Hepatocyte (in vitro differentiated cells): ENCODE measurements at regions not wholly inside any gene's neighbourhood (a gene's known extent, or its start where the extent isn't known, plus 50 kb on each side); places are given as distances from the start of the nearest gene placed in this dataset.
A peak's percentile ranks its signal among the peaks of the same experiment; 100 is the strongest.

Experiments
- EZH2 ChIP-seq: fragments of 200-600 bp; sonication (generic); IDR thresholded peaks from 2 replicates; pipeline ENCODE4 v1.6.1; 2016; ENCODE audit warnings: antibody characterized with exemption, mild to moderate bottlenecking, borderline replicate concordance
- TF ChIP-seq, protein P1 (sequence below): fragments of 200-600 bp; sonication (generic); IDR thresholded peaks from 2 replicates; pipeline ENCODE4 v1.5.1; 2016; ENCODE audit warnings: antibody characterized with exemption, mild to moderate bottlenecking; ENCODE audit not compliant: poor library complexity

DNA sequence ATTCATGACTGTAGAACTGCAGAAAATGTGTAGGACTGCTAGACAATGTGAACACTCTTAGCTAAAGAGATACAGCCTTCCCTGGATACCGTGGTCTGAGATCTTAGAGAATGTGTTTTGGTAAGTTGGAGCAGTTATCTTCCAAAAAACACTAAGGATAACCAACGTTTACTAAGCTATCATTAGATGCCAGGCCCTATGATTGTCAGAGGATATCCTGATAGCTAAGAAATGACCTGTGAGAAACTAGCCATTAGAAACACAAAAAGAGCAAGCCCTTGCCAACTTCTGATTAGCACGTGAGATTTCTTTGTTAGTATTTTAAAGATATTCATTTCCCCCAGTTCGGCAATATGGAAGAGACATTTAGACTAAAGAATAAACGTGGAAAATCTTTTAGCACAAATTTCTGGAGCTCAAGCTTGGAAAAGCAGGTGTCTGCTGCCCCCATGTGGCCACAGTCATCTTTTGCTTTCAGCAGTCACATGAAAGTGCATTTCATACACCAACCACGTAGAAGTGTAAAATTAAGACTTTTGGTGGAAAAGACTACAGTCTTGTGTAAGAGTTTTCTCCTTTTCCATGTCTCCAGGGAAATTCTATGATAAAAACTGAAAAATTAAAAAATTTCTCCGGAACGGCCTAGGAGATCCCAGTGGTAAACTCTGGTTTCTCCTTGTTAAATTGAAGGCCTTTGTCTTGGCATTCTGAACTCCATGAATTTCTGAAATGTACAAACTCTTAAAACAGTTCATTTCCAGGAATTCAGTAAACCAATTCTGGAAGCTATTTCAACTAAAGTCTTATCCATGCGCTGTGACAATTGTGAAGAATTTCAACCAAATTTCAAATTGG, 136.4 kb downstream of the ZNF674 start:
- TF ChIP-seq, protein P1, sequence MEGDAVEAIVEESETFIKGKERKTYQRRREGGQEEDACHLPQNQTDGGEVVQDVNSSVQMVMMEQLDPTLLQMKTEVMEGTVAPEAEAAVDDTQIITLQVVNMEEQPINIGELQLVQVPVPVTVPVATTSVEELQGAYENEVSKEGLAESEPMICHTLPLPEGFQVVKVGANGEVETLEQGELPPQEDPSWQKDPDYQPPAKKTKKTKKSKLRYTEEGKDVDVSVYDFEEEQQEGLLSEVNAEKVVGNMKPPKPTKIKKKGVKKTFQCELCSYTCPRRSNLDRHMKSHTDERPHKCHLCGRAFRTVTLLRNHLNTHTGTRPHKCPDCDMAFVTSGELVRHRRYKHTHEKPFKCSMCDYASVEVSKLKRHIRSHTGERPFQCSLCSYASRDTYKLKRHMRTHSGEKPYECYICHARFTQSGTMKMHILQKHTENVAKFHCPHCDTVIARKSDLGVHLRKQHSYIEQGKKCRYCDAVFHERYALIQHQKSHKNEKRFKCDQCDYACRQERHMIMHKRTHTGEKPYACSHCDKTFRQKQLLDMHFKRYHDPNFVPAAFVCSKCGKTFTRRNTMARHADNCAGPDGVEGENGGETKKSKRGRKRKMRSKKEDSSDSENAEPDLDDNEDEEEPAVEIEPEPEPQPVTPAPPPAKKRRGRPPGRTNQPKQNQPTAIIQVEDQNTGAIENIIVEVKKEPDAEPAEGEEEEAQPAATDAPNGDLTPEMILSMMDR: peak; percentile 85
- no peak for TF ChIP-seq EZH2
